Astrocyte (in vitro differentiated cells and primary cell): ENCODE measurements at regions not wholly inside any gene's neighbourhood (a gene's known extent, or its start where the extent isn't known, plus 50 kb on each side); places are given as distances from the start of the nearest gene placed in this dataset.

Experiments used
- DNase-seq: peaks from one replicate; pipeline ENCODE4 v3.0.0-alpha.2; 2010; ENCODE audit warnings: low read depth
- FAIRE-seq: peaks from 2 replicates; lab custom pipeline; 2011; peaks lifted over from hg19 to GRCh38; lab: Jason Lieb, UNC
- H2AFZ ChIP-seq: 2 replicates; pipeline ENCODE4 v1.6.0; 2012; ENCODE audit warnings: low read depth, low read length, inconsistent platforms
- H3K27ac ChIP-seq: 2 replicates; pipeline ENCODE4 v1.5.1; 2011; ENCODE audit warnings: low read depth, low read length, inconsistent platforms
- H3K27me3 ChIP-seq: 2 replicates; pipeline ENCODE4 v1.6.0; 2011; ENCODE audit warnings: low read length, inconsistent platforms; ENCODE audit not compliant: insufficient read depth
- H3K36me3 ChIP-seq: 2 replicates; pipeline ENCODE4 v1.5.1; 2011; ENCODE audit warnings: low read length, inconsistent platforms; ENCODE audit not compliant: insufficient read depth
- H3K4me1 ChIP-seq: 2 replicates; pipeline ENCODE4 v1.5.1; 2011; ENCODE audit warnings: low read length, inconsistent platforms; ENCODE audit not compliant: insufficient read depth
- H3K4me2 ChIP-seq: 2 replicates; pipeline ENCODE4 v1.6.0; 2012; ENCODE audit warnings: low read length, inconsistent platforms
- H3K4me3 ChIP-seq: 2 replicates; pipeline ENCODE4 v1.5.1; 2011; ENCODE audit warnings: low read depth, mild to moderate bottlenecking, low read length, inconsistent platforms; ENCODE audit not compliant: insufficient read depth
- H3K79me2 ChIP-seq: 2 replicates; pipeline ENCODE4 v1.6.0; 2012; ENCODE audit warnings: mild to moderate bottlenecking, low read length, inconsistent platforms; ENCODE audit not compliant: insufficient read depth
- H3K9ac ChIP-seq: 2 replicates; pipeline ENCODE4 v1.6.0; 2012; ENCODE audit warnings: mild to moderate bottlenecking, low read length, inconsistent platforms
- H3K9me3 ChIP-seq: 2 replicates; pipeline ENCODE4 v1.5.1; 2012; ENCODE audit warnings: low read depth, mild to moderate bottlenecking, low read length, inconsistent platforms; ENCODE audit not compliant: insufficient read depth
- H4K20me1 ChIP-seq: 2 replicates; pipeline ENCODE4 v1.6.0; 2012; ENCODE audit warnings: low read length, inconsistent platforms; ENCODE audit not compliant: insufficient read depth
- H3K27ac Mint-ChIP-seq: one replicate; pipeline ENCODE4 v1.8.0; 2021; ENCODE audit warnings: mild to moderate bottlenecking, mixed read lengths; ENCODE audit not compliant: unreplicated experiment
- H3K27me3 Mint-ChIP-seq: one replicate; pipeline ENCODE4 v1.8.0; 2021; ENCODE audit warnings: low read depth, mixed read lengths; ENCODE audit not compliant: unreplicated experiment
- H3K36me3 Mint-ChIP-seq: one replicate; pipeline ENCODE4 v1.8.0; 2021; ENCODE audit warnings: low read depth, mixed read lengths; ENCODE audit not compliant: unreplicated experiment
- H3K4me1 Mint-ChIP-seq: one replicate; pipeline ENCODE4 v1.8.0; 2021; ENCODE audit warnings: low read depth, mixed read lengths; ENCODE audit not compliant: unreplicated experiment
- H3K4me3 Mint-ChIP-seq: one replicate; pipeline ENCODE4 v1.8.0; 2021; ENCODE audit warnings: mild to moderate bottlenecking, moderate library complexity, mixed read lengths; ENCODE audit not compliant: unreplicated experiment
- H3K9me3 Mint-ChIP-seq: one replicate; pipeline ENCODE4 v1.8.0; 2021; ENCODE audit warnings: mild to moderate bottlenecking, mixed read lengths; ENCODE audit not compliant: unreplicated experiment
- EZH2 ChIP-seq: IDR thresholded peaks from 2 replicates; pipeline ENCODE4 v1.6.1; 2012; ENCODE audit warnings: mild to moderate bottlenecking, low read length, inconsistent platforms; ENCODE audit not compliant: insufficient read depth
- TF ChIP-seq, protein P1 (sequence below): IDR thresholded peaks from 2 replicates; pipeline ENCODE4 v1.5.1; 2011; ENCODE audit warnings: low read depth, mild to moderate bottlenecking, inconsistent platforms, low read length, moderate library complexity; ENCODE audit not compliant: insufficient read depth

DNA sequence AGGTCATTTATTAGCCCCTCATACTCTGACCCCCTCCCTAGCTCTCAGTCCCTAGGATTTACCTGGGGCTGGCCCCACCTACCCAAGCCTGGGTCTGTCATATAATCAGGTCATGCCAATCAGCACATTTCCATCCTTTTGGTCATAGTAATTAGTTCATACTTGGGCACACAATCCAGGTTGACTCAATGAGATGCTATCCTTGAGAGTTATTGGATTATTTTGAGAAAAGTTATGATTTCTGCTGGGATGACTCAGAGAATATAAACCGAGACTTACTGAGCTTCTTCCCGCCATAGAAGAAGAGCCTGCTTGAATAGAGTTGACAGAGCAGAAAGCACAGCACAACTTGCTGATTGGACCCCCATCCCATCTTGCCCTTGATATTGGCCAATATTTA is 331.5 kb downstream of the CBLN1 start:
- TF ChIP-seq, protein P1, sequence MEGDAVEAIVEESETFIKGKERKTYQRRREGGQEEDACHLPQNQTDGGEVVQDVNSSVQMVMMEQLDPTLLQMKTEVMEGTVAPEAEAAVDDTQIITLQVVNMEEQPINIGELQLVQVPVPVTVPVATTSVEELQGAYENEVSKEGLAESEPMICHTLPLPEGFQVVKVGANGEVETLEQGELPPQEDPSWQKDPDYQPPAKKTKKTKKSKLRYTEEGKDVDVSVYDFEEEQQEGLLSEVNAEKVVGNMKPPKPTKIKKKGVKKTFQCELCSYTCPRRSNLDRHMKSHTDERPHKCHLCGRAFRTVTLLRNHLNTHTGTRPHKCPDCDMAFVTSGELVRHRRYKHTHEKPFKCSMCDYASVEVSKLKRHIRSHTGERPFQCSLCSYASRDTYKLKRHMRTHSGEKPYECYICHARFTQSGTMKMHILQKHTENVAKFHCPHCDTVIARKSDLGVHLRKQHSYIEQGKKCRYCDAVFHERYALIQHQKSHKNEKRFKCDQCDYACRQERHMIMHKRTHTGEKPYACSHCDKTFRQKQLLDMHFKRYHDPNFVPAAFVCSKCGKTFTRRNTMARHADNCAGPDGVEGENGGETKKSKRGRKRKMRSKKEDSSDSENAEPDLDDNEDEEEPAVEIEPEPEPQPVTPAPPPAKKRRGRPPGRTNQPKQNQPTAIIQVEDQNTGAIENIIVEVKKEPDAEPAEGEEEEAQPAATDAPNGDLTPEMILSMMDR: no peak
- no peak for TF ChIP-seq EZH2
- Mint-ChIP-seq H3K4me1 (peaks cover 9% of the 10 kb centered on the region), H3K36me3 (no peaks in the 10 kb centered on the region), H3K27ac (peak overlapping the region; percentile 58), H3K9me3 (no peaks in the 10 kb centered on the region), H3K4me3 (no peak overlapping the region), H3K27me3 (peaks cover 5% of the 10 kb centered on the region)
- no peak overlapping the region for H3K9ac ChIP-seq
- FAIRE-seq (no peak), DNase-seq (no peak)
- H3K9me3 ChIP-seq: peaks cover 3% of the 10 kb centered on the region
- H3K27me3 ChIP-seq: no peaks in the 10 kb centered on the region
- no peak overlapping the region for H3K4me2 ChIP-seq
- no peak overlapping the region for H3K27ac ChIP-seq
- no peak overlapping the region for H2AFZ ChIP-seq
- no peaks in the 10 kb centered on the region for H3K4me1 ChIP-seq
- no peak overlapping the region for H3K4me3 ChIP-seq
- H3K79me2 ChIP-seq: no peaks in the 10 kb centered on the region
- H3K36me3 ChIP-seq: no peaks in the 10 kb centered on the region
- no peaks in the 10 kb centered on the region for H4K20me1 ChIP-seq

DNA sequence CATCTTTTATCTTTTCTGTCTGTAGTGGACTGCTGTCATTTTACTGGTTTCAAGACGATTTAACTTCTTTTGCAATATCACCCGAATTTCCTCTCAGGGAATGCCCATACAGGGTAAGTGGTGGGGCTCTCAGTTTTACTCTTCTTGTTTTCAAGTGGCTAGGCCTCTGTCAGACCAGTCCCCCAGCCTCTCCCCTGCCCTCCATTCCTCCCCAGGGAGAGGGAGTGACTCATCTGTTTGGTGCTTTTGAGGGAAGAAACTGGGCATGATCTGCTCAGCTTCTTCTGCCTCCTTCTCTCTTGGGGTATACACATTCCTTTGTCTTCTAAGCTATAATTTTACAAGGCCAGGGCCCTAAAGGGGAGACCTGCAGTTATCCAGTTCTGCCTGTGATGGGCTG is 332.0 kb downstream of the CBLN1 start:
- Mint-ChIP-seq H3K36me3 (no peaks in the 10 kb centered on the region), H3K9me3 (no peaks in the 10 kb centered on the region), H3K27me3 (peaks cover 5% of the 10 kb centered on the region), H3K4me1 (peaks cover 9% of the 10 kb centered on the region), H3K27ac (peak overlapping the region; percentile 58), H3K4me3 (no peak overlapping the region)
- no peaks in the 10 kb centered on the region for H3K36me3 ChIP-seq
- H3K27me3 ChIP-seq: no peaks in the 10 kb centered on the region
- TF ChIP-seq EZH2: no peak
- TF ChIP-seq, protein P1: no peak
- no peak overlapping the region for H3K4me2 ChIP-seq
- H3K27ac ChIP-seq: no peak overlapping the region
- no peak overlapping the region for H2AFZ ChIP-seq
- H3K9me3 ChIP-seq: peaks cover 3% of the 10 kb centered on the region
- no peak overlapping the region for H3K9ac ChIP-seq
- FAIRE-seq: no peak
- DNase-seq: peak; percentile 32
- H3K4me3 ChIP-seq: no peak overlapping the region
- no peaks in the 10 kb centered on the region for H4K20me1 ChIP-seq
- H3K79me2 ChIP-seq: no peaks in the 10 kb centered on the region
- H3K4me1 ChIP-seq: no peaks in the 10 kb centered on the region

DNA sequence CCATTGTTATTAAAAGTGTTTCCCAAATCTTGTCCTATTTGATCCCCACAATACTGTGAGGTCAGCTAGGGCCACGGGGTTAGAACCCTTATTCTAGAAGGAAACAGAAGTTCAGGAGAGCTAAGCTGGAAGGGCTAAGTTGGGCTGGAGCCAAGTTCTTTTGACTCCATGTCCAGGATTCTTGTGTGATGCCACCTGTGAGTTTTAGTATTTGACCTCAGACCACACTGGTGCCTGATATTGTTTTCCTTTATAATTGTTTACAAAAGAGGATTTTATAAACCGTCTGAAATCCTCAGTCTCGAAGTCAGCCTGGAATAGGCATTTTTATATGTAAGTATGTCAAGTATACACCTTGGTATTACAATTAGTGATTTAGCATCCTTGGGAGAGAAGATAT is 332.7 kb downstream of the CBLN1 start:
- no peak overlapping the region for H3K27ac ChIP-seq
- no peaks in the 10 kb centered on the region for H3K79me2 ChIP-seq
- H3K27me3 ChIP-seq: no peaks in the 10 kb centered on the region
- FAIRE-seq (no peak), DNase-seq (no peak)
- H3K36me3 Mint-ChIP-seq: no peaks in the 10 kb centered on the region
- no peak overlapping the region for H3K4me2 ChIP-seq
- no peak overlapping the region for H2AFZ ChIP-seq
- no peak overlapping the region for H3K4me3 ChIP-seq
- H3K4me1 ChIP-seq: no peaks in the 10 kb centered on the region
- no peak overlapping the region for H3K4me3 Mint-ChIP-seq
- no peak overlapping the region for H3K27ac Mint-ChIP-seq
- H3K27me3 Mint-ChIP-seq: peaks cover 9% of the 10 kb centered on the region
- peaks cover 3% of the 10 kb centered on the region for H3K9me3 ChIP-seq
- no peaks in the 10 kb centered on the region for H3K9me3 Mint-ChIP-seq
- no peak for TF ChIP-seq EZH2
- TF ChIP-seq, protein P1: no peak
- H3K9ac ChIP-seq: no peak overlapping the region
- peaks cover 9% of the 10 kb centered on the region for H3K4me1 Mint-ChIP-seq
- no peaks in the 10 kb centered on the region for H3K36me3 ChIP-seq
- no peaks in the 10 kb centered on the region for H4K20me1 ChIP-seq
